ENCODE measurements at regions not wholly inside any gene's neighbourhood (a gene's known extent, or its start where the extent isn't known, plus 50 kb on each side); places are given as distances from the start of the nearest gene placed in this dataset.

DNA sequence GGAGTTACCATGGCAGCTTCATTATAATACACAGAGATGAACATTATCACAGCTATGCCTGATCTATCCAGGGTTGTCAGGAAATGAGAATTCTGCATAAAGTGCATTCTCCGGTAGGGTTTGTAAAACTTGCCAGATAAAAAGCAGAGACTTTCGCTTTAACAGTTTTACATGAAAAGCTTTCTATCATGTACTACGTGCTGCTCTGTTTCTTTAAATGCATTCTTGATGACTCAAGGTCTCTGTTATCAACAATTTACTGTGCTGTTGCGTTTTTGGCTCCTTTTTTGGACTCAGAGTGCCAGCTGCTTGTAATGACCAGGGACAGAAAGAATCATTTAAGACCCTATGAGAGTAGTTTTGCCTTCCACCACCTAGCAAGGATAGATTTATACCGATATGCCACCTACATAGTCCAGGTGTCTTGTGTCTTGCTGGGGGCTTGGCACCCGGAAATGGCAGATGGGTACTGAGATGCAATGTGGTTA is 371.2 kb downstream of the BTG1 start:
- Mint-ChIP-seq H3K27me3 (ENCODE audit: low read depth) (no peaks in the 10 kb centered on the region), H3K4me1 (peaks cover 27% of the 10 kb centered on the region), H3K9me3 (no peaks in the 10 kb centered on the region), H3K36me3 (no peaks in the 10 kb centered on the region), H3K27ac (peak overlapping the region; percentile 37), H3K4me3 (no peak overlapping the region)
- TF ChIP-seq, protein P1, sequence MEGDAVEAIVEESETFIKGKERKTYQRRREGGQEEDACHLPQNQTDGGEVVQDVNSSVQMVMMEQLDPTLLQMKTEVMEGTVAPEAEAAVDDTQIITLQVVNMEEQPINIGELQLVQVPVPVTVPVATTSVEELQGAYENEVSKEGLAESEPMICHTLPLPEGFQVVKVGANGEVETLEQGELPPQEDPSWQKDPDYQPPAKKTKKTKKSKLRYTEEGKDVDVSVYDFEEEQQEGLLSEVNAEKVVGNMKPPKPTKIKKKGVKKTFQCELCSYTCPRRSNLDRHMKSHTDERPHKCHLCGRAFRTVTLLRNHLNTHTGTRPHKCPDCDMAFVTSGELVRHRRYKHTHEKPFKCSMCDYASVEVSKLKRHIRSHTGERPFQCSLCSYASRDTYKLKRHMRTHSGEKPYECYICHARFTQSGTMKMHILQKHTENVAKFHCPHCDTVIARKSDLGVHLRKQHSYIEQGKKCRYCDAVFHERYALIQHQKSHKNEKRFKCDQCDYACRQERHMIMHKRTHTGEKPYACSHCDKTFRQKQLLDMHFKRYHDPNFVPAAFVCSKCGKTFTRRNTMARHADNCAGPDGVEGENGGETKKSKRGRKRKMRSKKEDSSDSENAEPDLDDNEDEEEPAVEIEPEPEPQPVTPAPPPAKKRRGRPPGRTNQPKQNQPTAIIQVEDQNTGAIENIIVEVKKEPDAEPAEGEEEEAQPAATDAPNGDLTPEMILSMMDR (IDR thresholded peaks at IDR 0.05; ENCODE audit: unreplicated experiment), result no peak
- DNase-seq (ENCODE audit: low spot score in 2 of 2, unreplicated experiment in 2 of 2), result no peak

DNA sequence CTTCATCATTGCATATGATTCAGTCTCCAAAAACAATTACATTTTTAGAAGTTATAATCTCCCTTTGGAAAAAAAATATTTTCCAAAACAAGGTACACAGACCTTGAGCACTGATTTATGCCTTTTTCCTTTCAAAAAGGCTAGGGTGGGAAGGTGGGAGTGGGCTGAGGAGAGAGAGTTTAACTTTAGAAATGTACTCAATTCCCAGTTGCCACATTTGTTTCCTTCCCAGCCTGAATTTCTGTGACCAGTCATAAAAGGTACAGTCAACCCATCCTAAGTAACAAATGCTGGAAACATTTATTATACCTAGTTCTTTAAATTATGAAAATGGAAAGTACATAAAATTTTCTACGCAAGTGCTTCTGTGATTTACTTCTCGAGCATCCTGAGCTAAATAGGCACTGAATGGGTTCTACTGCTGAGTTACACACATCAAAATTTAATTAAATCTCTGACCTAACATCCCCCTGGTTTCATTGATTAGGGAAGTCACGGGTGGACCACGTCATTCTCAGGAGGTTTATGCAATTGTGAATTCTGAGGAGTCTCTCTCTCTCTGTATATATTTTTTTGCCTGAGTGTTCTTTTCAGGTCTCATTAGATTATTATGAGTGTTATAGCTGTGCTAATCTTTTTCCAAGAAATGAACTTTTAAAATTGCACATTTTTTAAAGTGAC is 371.8 kb downstream of the BTG1 start:
- Mint-ChIP-seq H3K9me3 (no peaks in the 10 kb centered on the region), H3K27me3 (ENCODE audit: low read depth) (no peaks in the 10 kb centered on the region), H3K27ac (no peak overlapping the region), H3K4me1 (peaks cover 22% of the 10 kb centered on the region), H3K36me3 (no peaks in the 10 kb centered on the region), H3K4me3 (no peak overlapping the region)
- no peak for DNase-seq (ENCODE audit: low spot score in 2 of 2, unreplicated experiment in 2 of 2)
- TF ChIP-seq, protein P1 (IDR thresholded peaks at IDR 0.05; ENCODE audit: unreplicated experiment), result no peak

DNA sequence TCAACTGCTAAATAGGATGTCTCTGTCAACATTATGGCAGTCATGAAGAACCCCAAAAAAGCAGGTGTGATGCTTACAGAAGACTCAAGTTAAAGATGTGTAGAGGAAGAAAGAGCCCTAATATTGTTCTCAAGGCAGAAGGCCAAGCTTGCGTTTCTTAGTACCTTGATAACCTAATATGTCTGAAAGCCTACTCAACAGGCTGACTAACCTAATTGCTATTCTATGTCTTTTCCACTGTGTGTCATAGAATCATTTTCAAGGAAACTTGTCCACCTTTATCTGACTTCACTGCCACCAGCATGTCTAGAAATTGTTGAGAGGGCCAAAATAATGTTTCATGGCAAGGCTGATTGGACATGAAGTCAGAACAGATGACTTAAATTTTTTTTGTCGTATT is 373.2 kb downstream of the BTG1 start:
- TF ChIP-seq, protein P1 (IDR thresholded peaks at IDR 0.05; ENCODE audit: unreplicated experiment), result no peak
- no peak overlapping the region for H3K27ac Mint-ChIP-seq
- no peak overlapping the region for H3K4me3 Mint-ChIP-seq
- H3K9me3 Mint-ChIP-seq, result no peaks in the 10 kb centered on the region
- no peaks in the 10 kb centered on the region for H3K36me3 Mint-ChIP-seq
- no peaks in the 10 kb centered on the region for H3K27me3 Mint-ChIP-seq (ENCODE audit: low read depth)
- peaks cover 9% of the 10 kb centered on the region for H3K4me1 Mint-ChIP-seq
- no peak for DNase-seq (ENCODE audit: low spot score in 2 of 2, unreplicated experiment in 2 of 2)

DNA sequence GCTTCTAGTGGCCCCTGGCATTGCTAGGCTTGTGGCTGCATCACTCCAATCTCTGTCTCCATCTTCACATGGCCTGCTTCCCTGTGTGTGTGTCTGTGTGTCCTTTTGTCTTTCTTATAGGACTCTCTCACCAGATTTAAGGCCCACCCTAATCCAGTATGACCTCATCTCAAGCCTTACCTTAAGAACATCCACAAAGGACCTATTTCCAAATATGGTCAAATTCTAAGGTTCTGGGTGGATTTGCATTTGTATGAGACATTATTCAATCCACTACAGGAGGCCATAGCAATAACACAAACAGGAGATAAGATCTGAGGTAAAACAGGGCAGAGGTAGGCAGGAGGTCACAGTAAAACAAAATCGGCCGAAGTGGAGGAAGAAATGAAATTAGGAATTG is 375.9 kb downstream of the BTG1 start:
- H3K27me3 Mint-ChIP-seq (ENCODE audit: low read depth), result no peaks in the 10 kb centered on the region
- no peak overlapping the region for H3K4me3 Mint-ChIP-seq
- DNase-seq (ENCODE audit: low spot score in 2 of 2, unreplicated experiment in 2 of 2), result no peak
- H3K4me1 Mint-ChIP-seq, result peaks cover 10% of the 10 kb centered on the region
- H3K27ac Mint-ChIP-seq, result no peak overlapping the region
- peaks cover 4% of the 10 kb centered on the region for H3K9me3 Mint-ChIP-seq
- TF ChIP-seq, protein P1 (IDR thresholded peaks at IDR 0.05; ENCODE audit: unreplicated experiment), result no peak
- H3K36me3 Mint-ChIP-seq, result no peaks in the 10 kb centered on the region

DNA sequence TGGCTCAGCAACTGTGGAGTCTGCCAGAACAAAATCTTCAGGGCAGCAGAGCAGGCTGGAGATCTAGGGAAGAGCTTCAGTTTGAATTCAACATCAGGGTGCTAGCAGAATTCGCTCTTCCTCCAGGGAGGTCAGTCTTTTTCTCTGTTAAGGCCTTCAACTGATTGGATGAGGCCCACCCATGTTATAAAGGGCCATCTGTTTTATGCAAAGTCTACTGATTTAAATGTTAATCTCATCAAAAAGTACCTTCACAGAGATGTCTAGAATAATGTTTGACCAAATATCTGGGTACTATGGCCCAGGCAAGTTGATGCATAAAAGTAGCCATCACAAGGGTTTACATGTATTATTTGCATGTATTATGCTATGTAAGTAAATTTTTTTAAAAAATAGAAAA is 378.4 kb downstream of the BTG1 start:
- Mint-ChIP-seq H3K27ac (no peak overlapping the region), H3K4me1 (peaks cover 10% of the 10 kb centered on the region), H3K36me3 (no peaks in the 10 kb centered on the region), H3K9me3 (peaks cover 4% of the 10 kb centered on the region), H3K27me3 (ENCODE audit: low read depth) (no peaks in the 10 kb centered on the region), H3K4me3 (no peak overlapping the region)
- no peak for DNase-seq (ENCODE audit: low spot score in 2 of 2, unreplicated experiment in 2 of 2)
- TF ChIP-seq, protein P1 (IDR thresholded peaks at IDR 0.05; ENCODE audit: unreplicated experiment), result no peak

All from mesothelial cell of epicardium (in vitro differentiated cells).